Neutrophil (primary cell): ENCODE measurements at regions not wholly inside any gene's neighbourhood (a gene's known extent, or its start where the extent isn't known, plus 50 kb on each side); places are given as distances from the start of the nearest gene placed in this dataset.

Experiments
- H3K27ac ChIP-seq: fragments of 200-600 bp; sonication (generic); 2 replicates; pipeline ENCODE4 v1.5.1; 2016; ENCODE audit warnings: mild to moderate bottlenecking, moderate library complexity
- H3K27me3 ChIP-seq: fragments of 200-600 bp; sonication (generic); 2 replicates; pipeline ENCODE4 v1.6.0; 2016; ENCODE audit warnings: mild to moderate bottlenecking
- H3K36me3 ChIP-seq: fragments of 200-600 bp; sonication (generic); 2 replicates; pipeline ENCODE4 v1.5.1; 2017
- H3K4me1 ChIP-seq, 2 experiments: fragments of 200-600 bp in 1 of 2; sonication (generic) in 1 of 2; 1 replicate in 1 of 2; 2 replicates in 1 of 2; pipeline versions ENCODE4 v1.5.1 to v1.6.1; 2013 to 2016; ENCODE audit warnings: low read depth in 1 of 2, low read length in 1 of 2, mild to moderate bottlenecking in 1 of 2, moderate library complexity in 1 of 2; ENCODE audit not compliant: control insufficient read depth in 1 of 2, insufficient read depth in 1 of 2
- H3K4me3 ChIP-seq, 2 experiments: fragments of 200-600 bp in 1 of 2; sonication (generic) in 1 of 2; 1 replicate in 1 of 2; 2 replicates in 1 of 2; pipeline ENCODE4 v1.5.1; 2013 to 2016; ENCODE audit warnings: low read depth in 1 of 2, low read length in 1 of 2, mild to moderate bottlenecking in 1 of 2, moderate library complexity in 1 of 2
- H3K9me3 ChIP-seq: fragments of 200-600 bp; sonication (generic); 2 replicates; pipeline ENCODE4 v1.5.1; 2016
- TF ChIP-seq, protein P1 (sequence below): fragments of 200-600 bp; sonication (generic); IDR thresholded peaks from 2 replicates; pipeline ENCODE4 v1.5.1; 2016; ENCODE audit warnings: antibody characterized with exemption

DNA sequence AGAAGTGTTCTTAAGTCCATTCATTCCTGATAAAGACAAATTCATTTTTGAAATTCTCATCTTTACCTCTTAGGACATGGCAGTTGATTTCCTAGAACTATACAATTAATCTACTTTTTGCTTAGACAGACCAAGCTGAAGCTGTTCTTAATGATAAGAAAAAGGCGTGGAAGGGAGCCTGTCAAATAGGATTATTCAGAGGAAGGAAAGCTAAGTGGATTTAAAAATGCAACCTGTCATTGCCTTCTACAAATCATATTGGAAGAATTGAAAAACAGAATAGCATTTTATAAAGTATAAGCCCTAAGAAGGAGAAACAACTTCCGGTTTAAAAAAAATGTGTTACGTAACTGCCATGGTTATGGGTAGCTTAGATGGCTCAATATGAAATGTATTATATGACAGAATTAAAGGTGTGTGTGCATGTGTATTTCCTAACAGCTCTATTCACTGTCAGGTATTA lies 81.2 kb upstream of the RAP2B start:
- TF ChIP-seq, protein P1, sequence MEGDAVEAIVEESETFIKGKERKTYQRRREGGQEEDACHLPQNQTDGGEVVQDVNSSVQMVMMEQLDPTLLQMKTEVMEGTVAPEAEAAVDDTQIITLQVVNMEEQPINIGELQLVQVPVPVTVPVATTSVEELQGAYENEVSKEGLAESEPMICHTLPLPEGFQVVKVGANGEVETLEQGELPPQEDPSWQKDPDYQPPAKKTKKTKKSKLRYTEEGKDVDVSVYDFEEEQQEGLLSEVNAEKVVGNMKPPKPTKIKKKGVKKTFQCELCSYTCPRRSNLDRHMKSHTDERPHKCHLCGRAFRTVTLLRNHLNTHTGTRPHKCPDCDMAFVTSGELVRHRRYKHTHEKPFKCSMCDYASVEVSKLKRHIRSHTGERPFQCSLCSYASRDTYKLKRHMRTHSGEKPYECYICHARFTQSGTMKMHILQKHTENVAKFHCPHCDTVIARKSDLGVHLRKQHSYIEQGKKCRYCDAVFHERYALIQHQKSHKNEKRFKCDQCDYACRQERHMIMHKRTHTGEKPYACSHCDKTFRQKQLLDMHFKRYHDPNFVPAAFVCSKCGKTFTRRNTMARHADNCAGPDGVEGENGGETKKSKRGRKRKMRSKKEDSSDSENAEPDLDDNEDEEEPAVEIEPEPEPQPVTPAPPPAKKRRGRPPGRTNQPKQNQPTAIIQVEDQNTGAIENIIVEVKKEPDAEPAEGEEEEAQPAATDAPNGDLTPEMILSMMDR, result no peak
- no peak overlapping the region for H3K27ac ChIP-seq
- H3K36me3 ChIP-seq, result no peaks in the 10 kb centered on the region
- H3K27me3 ChIP-seq, result no peaks in the 10 kb centered on the region
- H3K4me3 ChIP-seq, result no peak overlapping the region
- H3K4me1 ChIP-seq, result peaks cover 5 to 7% of the 10 kb centered on the region in 2 experiments
- no peaks in the 10 kb centered on the region for H3K9me3 ChIP-seq

DNA sequence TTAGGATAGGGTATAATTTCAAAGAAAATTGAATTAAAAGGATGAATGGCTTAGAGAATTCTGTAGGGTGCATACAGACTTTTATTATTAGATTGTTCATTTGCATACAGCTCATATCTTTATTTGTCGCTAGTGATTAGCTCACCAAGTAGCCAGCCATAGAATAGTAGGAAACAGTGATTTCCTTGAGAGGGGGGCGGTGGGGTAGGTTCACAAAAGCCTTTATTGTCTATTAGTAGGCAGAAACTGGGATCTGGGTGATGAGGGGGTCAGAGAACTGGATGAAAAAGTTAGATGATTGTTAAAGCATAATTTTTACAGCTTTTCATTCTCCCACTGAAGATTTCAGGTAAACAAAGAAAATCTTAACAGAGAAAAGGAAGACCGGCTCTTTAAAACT lies 77.6 kb upstream of the RAP2B start:
- H3K4me1 ChIP-seq, result peaks cover 5 to 7% of the 10 kb centered on the region in 2 experiments
- H3K36me3 ChIP-seq, result no peaks in the 10 kb centered on the region
- no peak overlapping the region for H3K27ac ChIP-seq
- no peaks in the 10 kb centered on the region for H3K27me3 ChIP-seq
- TF ChIP-seq, protein P1, result no peak
- H3K4me3 ChIP-seq, result no peak overlapping the region
- no peaks in the 10 kb centered on the region for H3K9me3 ChIP-seq

DNA sequence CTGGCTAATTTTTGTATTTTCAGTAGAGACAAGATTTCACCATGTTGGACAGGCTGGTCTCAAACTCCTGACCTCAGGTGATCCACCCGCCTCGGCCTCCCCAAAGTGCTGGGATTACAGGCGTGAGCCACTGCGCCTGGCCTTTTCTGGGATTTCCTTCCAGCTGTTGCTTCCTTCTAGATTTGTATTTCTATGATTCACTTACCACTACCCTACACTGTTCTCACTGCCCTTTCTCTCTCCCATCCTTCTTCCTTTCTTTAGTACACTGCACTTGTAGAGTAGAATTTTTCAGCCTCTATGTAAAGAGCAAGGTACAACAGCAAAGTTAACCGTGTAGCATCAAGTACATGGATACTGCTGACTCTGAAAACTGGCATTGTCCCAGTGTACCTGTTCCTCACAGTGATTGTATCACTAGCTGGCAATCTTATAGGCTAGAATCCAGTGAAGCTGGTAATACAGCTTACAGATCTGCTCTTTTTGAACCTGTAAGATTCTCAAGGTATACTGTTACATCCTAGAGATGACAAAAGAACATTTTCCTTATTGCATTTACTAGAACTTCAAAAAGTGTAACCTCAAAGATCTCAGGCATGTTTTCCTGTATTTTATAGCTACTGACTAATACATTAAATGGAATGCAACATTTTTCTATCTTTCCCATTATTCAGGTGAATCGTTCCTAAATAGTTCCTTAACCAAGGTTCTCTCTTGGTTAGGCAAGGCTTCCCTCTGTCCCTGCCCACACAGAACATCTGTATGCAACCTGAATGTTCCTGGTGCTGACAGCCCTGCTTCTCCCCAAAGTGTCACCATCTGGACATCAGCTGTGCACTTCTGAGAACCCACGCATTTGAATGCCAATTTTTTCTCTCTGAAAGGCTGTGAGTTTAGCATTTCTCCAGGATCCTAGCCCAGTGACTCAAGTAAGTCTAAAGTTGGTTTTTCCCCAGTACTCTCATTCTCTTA lies 74.1 kb upstream of the RAP2B start:
- Histone ChIP-seq H3K27ac (no peak overlapping the region), H3K36me3 (no peaks in the 10 kb centered on the region), H3K4me1 (no peaks in the 10 kb centered on the region), H3K4me3 (no peak overlapping the region), H3K27me3 (no peaks in the 10 kb centered on the region), H3K9me3 (no peaks in the 10 kb centered on the region)
- TF ChIP-seq, protein P1, result no peak

DNA sequence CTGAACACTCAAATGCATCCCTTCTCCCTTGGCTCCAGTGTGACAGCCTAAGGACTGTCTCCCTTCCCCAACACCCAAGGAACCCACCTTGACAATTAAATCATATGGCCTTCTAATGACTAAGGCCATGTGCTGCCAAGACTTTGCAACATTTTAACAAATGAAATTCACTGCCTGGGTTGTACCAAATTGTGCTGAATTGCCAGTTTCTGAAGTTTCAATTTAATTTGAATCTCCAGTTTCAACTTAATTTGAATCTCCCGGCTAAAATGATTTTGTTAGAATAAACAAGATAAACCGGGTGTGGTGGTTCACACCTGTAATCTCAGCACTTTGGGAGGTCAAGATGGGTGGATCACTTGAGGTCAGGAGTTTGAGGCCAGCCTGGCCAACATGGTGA lies 72.4 kb upstream of the RAP2B start:
- Histone ChIP-seq H3K36me3 (no peaks in the 10 kb centered on the region), H3K27ac (no peak overlapping the region), H3K4me3 (no peak overlapping the region), H3K9me3 (no peaks in the 10 kb centered on the region), H3K27me3 (no peaks in the 10 kb centered on the region), H3K4me1 (no peaks in the 10 kb centered on the region)
- TF ChIP-seq, protein P1, result no peak

DNA sequence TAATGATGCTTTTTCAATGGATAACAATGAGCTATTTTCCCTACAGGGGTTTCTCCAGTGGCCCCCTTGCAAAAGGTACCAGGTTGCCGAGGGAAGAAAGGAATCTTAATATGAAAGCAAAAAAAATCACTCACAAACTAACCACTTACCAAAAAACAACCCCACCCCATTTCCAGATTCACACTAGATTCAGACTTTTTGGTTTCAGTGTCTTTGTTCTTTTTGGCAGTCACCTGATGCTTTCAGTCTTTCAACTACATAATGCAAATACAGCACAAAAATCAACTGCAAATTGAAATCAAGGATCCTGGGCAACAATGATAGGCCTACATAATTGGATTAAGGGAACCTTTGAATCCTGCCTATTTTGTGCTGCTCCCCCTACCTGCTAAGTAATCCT lies 71.1 kb upstream of the RAP2B start:
- H3K27ac ChIP-seq, result no peak overlapping the region
- TF ChIP-seq, protein P1, result no peak
- no peaks in the 10 kb centered on the region for H3K27me3 ChIP-seq
- no peaks in the 10 kb centered on the region for H3K36me3 ChIP-seq
- H3K4me1 ChIP-seq, result no peaks in the 10 kb centered on the region
- no peak overlapping the region for H3K4me3 ChIP-seq
- H3K9me3 ChIP-seq, result no peaks in the 10 kb centered on the region
